ENCODE measurements at regions not wholly inside any gene's neighbourhood (a gene's known extent, or its start where the extent isn't known, plus 50 kb on each side); places are given as distances from the start of the nearest gene placed in this dataset.

DNA sequence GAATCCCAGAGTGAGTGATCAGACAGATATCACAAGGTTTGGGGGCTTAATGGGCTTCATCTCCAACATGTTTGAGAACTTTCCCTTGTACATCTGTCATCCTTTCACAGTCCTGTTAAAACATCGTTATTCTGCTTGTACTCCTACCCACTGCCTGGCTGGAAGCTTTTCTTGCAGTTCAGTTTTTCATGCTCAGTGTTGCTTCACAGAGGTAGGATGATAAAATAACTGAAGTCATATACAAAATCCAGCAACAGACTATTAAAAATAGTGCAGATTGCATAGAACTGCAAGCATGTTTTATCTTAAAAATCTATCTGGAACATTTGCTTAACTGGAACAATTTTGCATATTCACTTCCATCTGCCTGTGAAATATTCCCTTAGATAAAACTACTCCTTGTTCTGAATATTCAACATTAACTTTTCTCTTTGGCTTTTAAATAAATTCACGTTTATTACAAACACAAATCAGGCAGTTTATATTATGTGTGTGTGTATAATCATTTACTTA is 579.6 kb upstream of the IGFBP7 start:
- no peak for DNase-seq (ENCODE audit: low spot score)

GRCh38 chr4:57682275-57682674 is 572.1 kb upstream of the IGFBP7 start:
- no peak for DNase-seq (ENCODE audit: low spot score)

DNA sequence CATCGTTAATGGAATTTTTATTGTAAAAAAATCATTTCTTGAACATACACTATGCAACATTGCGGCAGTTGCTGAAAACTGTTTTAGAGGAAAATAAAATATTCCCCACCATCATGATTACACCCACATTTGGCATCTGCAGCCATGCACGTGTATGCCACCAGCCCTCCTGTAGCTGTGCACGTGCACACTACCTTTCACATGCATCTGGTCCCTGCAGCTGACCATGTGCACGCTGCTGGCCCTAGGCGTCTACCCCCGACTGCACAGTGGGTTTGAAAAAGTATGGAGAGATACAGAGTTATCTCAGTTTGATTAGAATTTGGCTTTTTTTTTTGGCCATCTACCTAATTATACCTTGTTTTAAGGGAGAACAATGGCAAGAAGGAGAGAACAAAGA is 569.8 kb upstream of the IGFBP7 start:
- DNase-seq (ENCODE audit: low spot score), result no peak

DNA sequence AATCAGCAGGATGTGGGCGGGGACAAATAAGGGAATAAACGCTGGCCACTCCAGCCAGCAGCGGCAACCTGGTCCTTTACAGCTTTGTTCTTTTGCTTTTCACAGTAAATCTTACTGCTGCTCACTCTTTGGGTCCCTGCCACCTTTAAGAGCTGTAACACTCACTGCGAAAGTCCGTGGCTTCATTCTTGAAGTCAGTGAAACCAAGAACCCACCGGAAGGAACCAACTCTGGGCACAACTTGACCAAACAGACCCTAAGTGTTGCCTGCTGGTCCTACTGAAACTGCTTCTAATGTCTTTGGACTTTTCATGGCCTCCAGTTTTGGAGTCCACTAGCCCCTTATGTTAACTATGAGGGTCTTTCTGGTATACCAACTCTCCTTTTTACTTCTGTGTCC is 566.2 kb upstream of the IGFBP7 start:
- DNase-seq (ENCODE audit: low spot score), result no peak

GRCh38 chr4:57672846-57673433 is 562.8 kb upstream of the IGFBP7 start:
- DNase-seq (ENCODE audit: low spot score), result no peak

- no peak for DNase-seq (ENCODE audit: low spot score)
Observed at GRCh38 chr4:57668621-57669020, 558.4 kb upstream of the IGFBP7 start.

DNA sequence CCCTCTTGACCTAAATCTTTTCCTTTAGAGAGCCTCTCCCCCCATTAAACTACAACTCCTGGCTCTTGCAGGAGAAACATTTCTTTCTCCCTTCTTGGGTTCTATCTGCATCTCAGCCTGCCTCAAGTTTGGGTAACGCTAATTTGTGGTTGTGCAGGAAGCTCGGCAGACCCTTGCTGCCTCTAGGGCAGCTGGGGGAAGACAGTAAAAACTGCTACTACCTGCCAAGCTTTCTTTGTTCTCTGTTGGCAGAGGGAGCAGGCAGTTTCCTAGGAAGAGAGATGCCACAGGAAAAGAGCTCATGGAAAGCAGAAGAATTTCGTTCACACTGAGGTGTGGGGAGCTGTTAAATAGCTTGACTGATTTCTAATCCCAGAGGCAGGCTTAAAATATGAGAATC is 555.6 kb upstream of the IGFBP7 start:
- DNase-seq (ENCODE audit: low spot score), result no peak

DNA sequence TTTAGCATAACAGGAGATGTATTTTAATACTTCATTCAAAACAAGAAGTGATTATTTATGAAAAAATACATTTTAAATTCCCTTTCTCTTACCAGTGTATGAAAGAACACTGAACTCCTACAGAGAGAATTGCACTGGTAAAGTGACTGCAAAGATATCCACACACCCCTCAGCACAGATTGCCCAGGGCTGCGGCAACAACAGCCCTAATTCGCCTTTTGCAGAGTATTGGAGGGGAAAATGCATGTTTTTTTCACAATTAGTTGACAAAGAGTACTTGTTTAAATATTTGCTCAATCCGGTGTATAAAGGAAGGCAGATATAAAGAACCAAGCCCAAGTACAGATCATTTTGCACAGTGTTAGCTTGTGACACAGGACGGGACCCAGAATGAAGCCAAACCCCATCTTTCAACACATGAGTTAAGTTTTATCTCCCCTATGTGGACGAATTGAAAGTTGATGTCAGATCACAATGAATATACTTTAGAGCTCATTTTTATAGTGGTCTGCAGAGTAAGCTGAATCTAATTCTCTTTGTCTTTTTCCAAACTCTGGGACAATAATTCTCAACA is 551.4 kb upstream of the IGFBP7 start:
- no peak for DNase-seq (ENCODE audit: low spot score)

DNA sequence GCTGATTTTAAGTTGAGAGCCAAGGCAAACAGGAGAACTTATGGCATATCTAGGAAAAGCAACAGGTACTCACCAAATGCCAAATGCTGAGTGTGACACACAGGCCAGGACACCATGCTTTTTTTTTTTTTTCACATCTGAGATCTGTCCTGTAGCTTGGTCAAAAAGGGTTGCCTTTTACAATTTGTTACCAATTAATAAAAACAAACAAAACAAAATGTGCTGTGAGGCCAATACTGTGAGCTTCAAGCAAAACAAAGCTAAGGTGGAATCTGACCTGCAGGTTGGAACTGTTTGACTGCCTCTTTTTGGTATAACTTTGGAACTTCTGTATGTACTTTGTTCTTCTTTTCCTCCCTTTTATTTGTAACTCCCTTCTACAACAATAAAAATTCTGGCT is 548.5 kb upstream of the IGFBP7 start:
- no peak for DNase-seq (ENCODE audit: low spot score)

GRCh38 chr4:57658188-57658587 is 548.0 kb upstream of the IGFBP7 start:
- DNase-seq (ENCODE audit: low spot score), result no peak

DNA sequence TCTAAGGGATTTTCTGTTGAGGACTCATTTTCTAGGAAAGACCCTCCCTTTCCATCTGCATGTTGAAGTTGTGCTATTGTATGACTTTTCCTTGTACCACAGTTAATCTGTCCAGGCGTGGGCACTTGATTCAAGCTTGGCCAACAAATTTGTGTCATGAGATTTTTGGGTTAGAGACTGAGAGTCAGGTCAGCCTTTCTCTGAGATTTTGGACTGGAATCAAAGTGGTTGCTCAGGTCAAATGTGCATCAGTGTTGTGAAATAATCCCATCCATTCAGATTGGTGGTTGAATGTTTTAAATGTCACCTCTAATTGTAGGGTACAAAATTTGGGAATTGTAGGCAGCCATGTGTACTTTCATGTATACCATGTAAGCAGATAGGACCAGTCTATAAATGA is 545.2 kb upstream of the IGFBP7 start:
- no peak for DNase-seq (ENCODE audit: low spot score)

DNA sequence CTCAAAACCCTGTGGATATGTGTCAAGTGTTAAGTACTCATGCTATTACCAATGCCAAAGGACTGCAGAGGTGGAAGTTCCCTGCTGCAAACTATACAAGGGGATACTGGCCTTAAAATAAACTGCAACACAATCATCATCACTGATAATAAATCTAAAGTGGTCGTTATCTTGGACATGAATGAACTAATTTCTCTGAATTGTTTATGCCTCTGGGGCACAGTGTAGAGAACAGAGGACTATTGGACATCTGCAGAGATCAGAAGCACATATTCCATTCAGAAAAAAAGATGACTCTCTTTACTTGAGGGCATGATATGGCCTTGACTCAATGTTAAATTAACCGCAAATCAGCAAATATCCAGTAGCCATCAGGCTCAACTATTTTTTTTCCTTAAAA is 542.6 kb upstream of the IGFBP7 start:
- DNase-seq (ENCODE audit: low spot score), result no peak

GRCh38 chr4:57640391-57641100 is 530.4 kb upstream of the IGFBP7 start:
- no peak for DNase-seq (ENCODE audit: low spot score)

DNA sequence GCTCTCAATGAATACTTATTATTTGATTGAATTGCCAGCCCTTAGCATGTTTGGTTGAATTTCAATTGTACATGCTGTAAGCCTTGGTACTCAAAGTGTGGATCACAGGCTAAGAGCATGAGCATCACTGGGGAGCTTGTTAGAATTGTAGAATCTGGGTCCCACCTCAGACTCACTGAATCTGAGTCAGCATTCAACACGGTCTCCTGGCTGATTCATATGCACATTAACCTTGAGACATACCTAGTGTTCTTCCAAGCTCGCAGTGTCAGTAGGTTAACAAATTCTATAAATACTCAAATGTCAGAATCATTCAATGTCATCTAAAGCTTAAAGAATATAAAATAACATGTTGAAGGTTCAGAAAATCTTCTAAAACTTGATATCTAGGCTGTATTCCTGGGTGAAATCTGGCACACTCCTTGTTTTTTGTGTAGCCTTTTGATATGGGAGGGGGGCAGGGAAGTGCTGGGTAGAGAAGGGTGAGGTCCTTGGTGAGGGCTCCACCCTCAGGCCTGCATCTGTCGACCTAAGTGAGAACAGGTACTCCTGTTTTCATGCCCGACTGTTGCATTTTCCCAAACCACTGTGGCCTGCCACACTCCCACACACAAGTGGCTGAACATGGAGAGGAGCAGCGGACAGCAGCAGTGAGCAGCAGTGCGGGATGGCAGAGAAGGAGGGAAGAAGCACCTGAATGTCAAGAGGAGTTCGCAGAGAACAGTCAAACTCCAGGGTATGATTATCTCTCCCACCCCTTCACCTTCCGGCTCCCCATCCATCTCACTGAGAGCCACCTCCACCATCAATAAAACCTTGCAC is 529.6 kb upstream of the IGFBP7 start:
- DNase-seq (ENCODE audit: low spot score), result no peak

- DNase-seq (ENCODE audit: low spot score), result no peak
Observed at GRCh38 chr4:57635910-57636309, 525.7 kb upstream of the IGFBP7 start.

GRCh38 chr4:57633212-57633859 is 523.2 kb upstream of the IGFBP7 start:
- DNase-seq (ENCODE audit: low spot score), result no peak

DNA sequence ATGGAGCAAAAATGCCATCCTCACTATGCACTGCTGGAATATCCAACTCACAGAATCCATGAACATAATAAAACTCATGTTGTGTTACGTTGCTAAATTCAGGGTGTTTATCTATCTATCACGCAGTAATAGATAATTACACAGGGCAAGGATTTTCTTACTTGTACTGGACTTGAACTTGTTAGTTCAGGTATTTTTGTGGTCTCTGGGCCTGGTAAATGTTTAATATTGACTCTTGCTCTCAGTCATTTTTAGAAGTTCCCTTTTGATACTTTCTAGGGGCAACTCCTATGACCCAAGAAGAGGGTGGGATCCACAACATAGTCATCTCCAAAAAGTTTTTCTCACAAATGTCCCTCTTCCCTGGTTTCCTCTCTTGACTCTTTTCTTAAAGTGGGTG is 522.4 kb upstream of the IGFBP7 start:
- no peak for DNase-seq (ENCODE audit: low spot score)

DNA sequence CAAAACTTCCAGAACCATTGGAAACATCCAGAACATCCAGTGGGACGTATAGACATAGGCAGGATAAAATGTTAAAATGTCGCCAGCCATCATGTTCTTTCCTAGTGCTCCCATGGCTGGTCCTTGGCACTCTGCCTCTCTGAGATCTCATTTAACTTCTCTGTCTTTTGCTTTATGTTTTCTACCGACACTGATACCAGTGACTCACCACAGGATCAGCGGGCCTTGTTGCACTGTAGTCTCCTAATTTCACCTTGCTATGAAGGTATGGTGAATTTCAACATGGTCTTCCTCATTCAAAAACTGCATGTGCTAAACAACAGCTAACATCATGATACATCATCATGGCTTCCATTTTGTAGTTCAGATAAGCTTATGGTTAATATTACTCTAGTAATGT is 521.0 kb upstream of the IGFBP7 start:
- no peak for DNase-seq (ENCODE audit: low spot score)

DNA sequence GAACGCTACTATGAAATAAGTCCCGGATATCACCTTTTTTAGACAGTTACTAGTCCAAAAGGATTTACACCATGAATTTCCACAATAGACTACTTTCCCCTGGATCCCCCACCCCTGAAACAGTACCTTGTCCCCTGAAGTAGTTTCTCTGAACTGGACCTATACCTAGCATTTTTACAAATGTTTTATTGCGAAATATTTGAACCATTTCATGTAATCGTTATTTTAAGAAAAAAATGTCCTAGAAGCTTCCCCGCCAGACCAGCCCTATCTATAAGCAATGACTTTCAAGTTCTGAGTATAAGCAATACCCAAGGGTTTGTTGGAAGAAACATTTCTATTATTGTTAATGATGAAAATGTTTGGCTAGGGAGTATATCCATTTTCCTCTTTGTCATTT is 517.8 kb upstream of the IGFBP7 start:
- no peak for DNase-seq (ENCODE audit: low spot score)

- DNase-seq (ENCODE audit: low spot score), result no peak
Observed at GRCh38 chr4:57614257-57614932, 504.2 kb upstream of the IGFBP7 start.

DNA sequence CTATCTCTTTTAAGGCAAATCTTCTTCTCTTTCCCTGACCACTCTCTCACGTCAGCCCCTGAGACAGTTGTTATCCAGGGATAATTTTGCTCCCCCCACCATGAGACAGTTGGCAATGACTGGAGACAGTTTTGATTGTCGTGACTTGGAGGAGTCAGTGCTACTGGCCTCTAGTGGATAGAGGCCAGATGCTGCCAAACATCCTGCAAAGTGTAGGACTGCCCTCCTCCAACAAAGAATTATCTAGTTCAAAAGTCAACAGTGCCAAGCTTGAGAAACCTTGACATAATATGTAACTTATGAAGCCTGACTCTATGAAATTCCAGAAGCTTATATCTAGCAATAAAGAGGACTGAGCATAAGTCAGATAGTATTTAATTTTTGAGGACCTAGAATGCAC is 502.1 kb upstream of the IGFBP7 start:
- peak; percentile 5 for DNase-seq (ENCODE audit: low spot score)

Data from RKO (cell line).